IMR-90 (cell line): ENCODE measurements at regions not wholly inside any gene's neighbourhood (a gene's known extent, or its start where the extent isn't known, plus 50 kb on each side); places are given as distances from the start of the nearest gene placed in this dataset.
A peak's percentile ranks its signal among the peaks of the same experiment; 100 is the strongest.

Source experiments
- ATAC-seq: fragments of 200-7000 bp; cut with Tn5 transposase; 2 replicates; pipeline ENCODE4 v1.9.1; 2020; ENCODE audit warnings: low read depth, mild to moderate bottlenecking, moderate library complexity
- BruUV-seq: library from RNA; stranded (reverse); fragments of 400-500 nt; replicated peaks from 2 replicates; lab custom pipeline; 2021; lab: Mats Ljungman, UMichigan
- CTCF ChIA-PET: fragments of 300-600 bp; formaldehyde crosslinking; extraction: SDS; loops from one replicate; lab custom pipeline; 2021; ENCODE audit warnings: antibody characterized with exemption; lab: Yijun Ruan, JAX
- POLR2A ChIA-PET: fragments of 300-600 bp; sonication (Branson Sonifier 250); formaldehyde crosslinking; loops from one replicate; lab custom pipeline; 2022; ENCODE audit warnings: antibody characterized with exemption; ENCODE audit not compliant: unreplicated experiment; lab: Charles Lee
- DNase-seq: peaks from one replicate; pipeline ENCODE4 v3.0.0; 2013
- H2AFZ ChIP-seq: replicated peaks from 2 replicates; pipeline ENCODE3; 2013; ENCODE audit warnings: low read length, mild to moderate bottlenecking; ENCODE audit not compliant: poor library complexity
- H2AK5ac ChIP-seq: 2 replicates; pipeline ENCODE4 v1.6.1; 2013; ENCODE audit warnings: low read depth, low read length, inconsistent platforms
- H2AK9ac ChIP-seq: replicated peaks from 2 replicates; pipeline ENCODE3; 2013; ENCODE audit warnings: mild to moderate bottlenecking, low read depth, low read length, moderate library complexity; ENCODE audit not compliant: poor library complexity
- H2BK120ac ChIP-seq: 2 replicates; pipeline ENCODE4 v1.6.1; 2013; ENCODE audit warnings: low read depth, low read length, inconsistent platforms
- H2BK15ac ChIP-seq: 3 replicates; pipeline ENCODE4 v1.6.1; 2013; ENCODE audit warnings: low read depth, low read length, inconsistent platforms
- H2BK20ac ChIP-seq: 2 replicates; pipeline ENCODE4 v1.6.1; 2013; ENCODE audit warnings: low read depth, mild to moderate bottlenecking, inconsistent platforms, low read length, moderate library complexity
- H2BK5ac ChIP-seq: 2 replicates; pipeline ENCODE4 v1.6.1; 2013; ENCODE audit warnings: mild to moderate bottlenecking, low read depth, low read length, inconsistent platforms; ENCODE audit not compliant: poor library complexity, severe bottlenecking
- H3K14ac ChIP-seq: replicated peaks from 2 replicates; pipeline ENCODE4 v1.6.1; 2013; ENCODE audit warnings: low read depth, low read length, inconsistent platforms
- H3K18ac ChIP-seq: 2 replicates; pipeline ENCODE4 v1.6.1; 2013; ENCODE audit warnings: low read depth, low read length, control low read depth
- H3K23ac ChIP-seq: 2 replicates; pipeline ENCODE4 v1.6.1; 2013; ENCODE audit warnings: low read depth, low read length, inconsistent platforms
- H3K27ac ChIP-seq: 2 replicates; pipeline ENCODE4 v1.5.1; 2013; ENCODE audit warnings: mild to moderate bottlenecking, control low read depth, low read length; ENCODE audit not compliant: insufficient read depth
- H3K27me3 ChIP-seq: 2 replicates; pipeline ENCODE4 v1.6.1; 2013; ENCODE audit warnings: low read length; ENCODE audit not compliant: control insufficient read depth, insufficient read depth
- H3K36me3 ChIP-seq: 2 replicates; pipeline ENCODE4 v1.6.1; 2013; ENCODE audit warnings: low read length, mixed read lengths; ENCODE audit not compliant: control insufficient read depth, insufficient read depth
- H3K4ac ChIP-seq: 2 replicates; pipeline ENCODE4 v1.6.1; 2013; ENCODE audit warnings: low read depth, low read length, inconsistent platforms
- H3K4me1 ChIP-seq: 2 replicates; pipeline ENCODE4 v1.6.1; 2013; ENCODE audit warnings: low read length, mixed read lengths; ENCODE audit not compliant: control insufficient read depth, insufficient read depth
- H3K4me2 ChIP-seq: 2 replicates; pipeline ENCODE4 v1.6.1; 2013; ENCODE audit warnings: low read depth, mild to moderate bottlenecking, control low read depth, low read length, moderate library complexity
- H3K4me3 ChIP-seq: 2 replicates; pipeline ENCODE4 v1.5.1; 2013; ENCODE audit warnings: low read depth, mild to moderate bottlenecking, control low read depth, low read length, moderate library complexity; ENCODE audit not compliant: insufficient read depth
- H3K56ac ChIP-seq: 2 replicates; pipeline ENCODE4 v1.6.1; 2013; ENCODE audit warnings: low read length, inconsistent platforms; ENCODE audit not compliant: insufficient read depth; ENCODE audit errors: extremely low read depth
- H3K79me1 ChIP-seq, 2 experiments: 2 replicates each; pipeline ENCODE4 v1.6.1; 2013; ENCODE audit warnings: low read length in 2 of 2, inconsistent platforms in 1 of 2, low read depth in 1 of 2
- H3K9ac ChIP-seq: 2 replicates; pipeline ENCODE4 v1.6.1; 2013; ENCODE audit warnings: low read depth, low read length, control low read depth
- H3K9me1 ChIP-seq: 2 replicates; pipeline ENCODE4 v1.6.1; 2013; ENCODE audit warnings: low read length, inconsistent platforms; ENCODE audit not compliant: insufficient read depth
- H3K9me3 ChIP-seq: 2 replicates; pipeline ENCODE4 v1.6.1; 2013; ENCODE audit warnings: low read length; ENCODE audit not compliant: control insufficient read depth, insufficient read depth
- H4K20me1 ChIP-seq: 2 replicates; pipeline ENCODE4 v1.6.1; 2013; ENCODE audit warnings: low read length, inconsistent platforms; ENCODE audit not compliant: insufficient read depth
- H4K5ac ChIP-seq: 2 replicates; pipeline ENCODE4 v1.6.1; 2013; ENCODE audit warnings: mild to moderate bottlenecking, low read depth, low read length, control low read depth
- H4K8ac ChIP-seq, 2 experiments: 2 replicates each; pipeline ENCODE4 v1.6.1; 2013; ENCODE audit warnings: low read depth in 2 of 2, low read length in 2 of 2, control low read depth in 1 of 2, inconsistent platforms in 1 of 2
- H4K91ac ChIP-seq: 2 replicates; pipeline ENCODE4 v1.6.1; 2013; ENCODE audit warnings: low read depth, low read length, inconsistent platforms; ENCODE audit not compliant: insufficient read depth
- ELK1 ChIP-seq: fragments of 150-350 bp; IDR thresholded peaks from 2 replicates; pipeline ENCODE4 v1.6.1; 2016; ENCODE audit warnings: low read depth, mild to moderate bottlenecking, low read length, moderate library complexity, borderline replicate concordance
- NFE2L2 ChIP-seq: fragments of 150-350 bp; IDR thresholded peaks from 2 replicates; pipeline ENCODE4 v1.6.1; 2016; ENCODE audit warnings: low read depth, mild to moderate bottlenecking, low read length
- WGBS, 2 experiments: methylation state at CpG; one replicate each; pipeline versions ENCODE4 v1.1.5 to v1.1.7; 2013; ENCODE audit warnings: missing lambda C conversion rate in 2 of 2; ENCODE audit not compliant: insufficient read length in 1 of 2; ENCODE audit errors: extremely low coverage in 2 of 2; 5-methylcytosine and 5-hydroxymethylcytosine counted together
- dilution Hi-C: fragments of 300-500 bp; cut with HindIII; formaldehyde crosslinking; loops from one replicate; pipeline ENCODE4 v1.14.3; 2018; ENCODE audit warnings: low sequenced_read_pairs; ENCODE audit not compliant: unreplicated experiment
- in situ Hi-C: fragments of 300-500 bp; cut with MboI; formaldehyde crosslinking; loops from 3 replicates; pipeline ENCODE4 v1.14.3; 2019; ENCODE audit warnings: low sequenced_read_pairs, inconsistent platforms, mixed read lengths
- intact Hi-C: fragments of 100-400 bp; cut with micrococcal nuclease; formaldehyde crosslinking; loops from 2 replicates; pipeline ENCODE4 v1.10.0; 2022

DNA sequence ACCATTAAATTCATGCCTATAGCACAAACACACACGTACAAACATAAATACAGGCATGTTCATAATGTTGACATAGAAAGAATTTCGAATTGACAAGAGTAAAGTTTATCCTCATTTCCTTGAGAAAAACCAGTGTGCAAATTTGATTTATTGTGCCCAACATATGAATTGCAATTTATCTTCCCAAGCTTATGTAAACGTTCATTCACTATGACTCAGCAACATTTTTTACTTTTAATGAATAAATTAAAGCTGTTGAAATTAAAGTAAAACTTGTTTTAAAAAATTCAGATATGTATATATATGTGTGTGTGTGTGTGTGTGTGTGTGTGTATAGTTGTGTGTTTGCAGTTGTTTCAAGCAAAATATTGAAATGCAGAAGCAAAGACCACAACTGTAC lies 1067.9 kb downstream of the BRINP3 start:
- no peak overlapping the region for H2BK15ac ChIP-seq
- no peak overlapping the region for H4K91ac ChIP-seq
- H3K27me3 ChIP-seq = no peaks in the 10 kb centered on the region
- CTCF ChIA-PET = interaction anchor here (0.6 to 0.9 kb wide), 2 partner anchors 9 kb away, joined by 3 read pairs; no protein-coding TSS in a partner anchor
- H4K5ac ChIP-seq = no peak overlapping the region
- no peak overlapping the region for H2BK120ac ChIP-seq
- H2AK5ac ChIP-seq = no peak overlapping the region
- TF ChIP-seq ELK1 (no peak), NFE2L2 (peak; percentile 85)
- ATAC-seq (no peak), DNase-seq (no peak)
- H3K23ac ChIP-seq = no peak overlapping the region
- no peaks in the 10 kb centered on the region for H4K20me1 ChIP-seq
- no peak overlapping the region for H3K56ac ChIP-seq
- no peak overlapping the region for H3K4me2 ChIP-seq
- no TSS peak for BruUV-seq
- H3K9me1 ChIP-seq = no peaks in the 10 kb centered on the region
- H2AK9ac ChIP-seq = no peak overlapping the region
- no peak overlapping the region for H2BK20ac ChIP-seq
- WGBS, 2 experiments = no CpG with 5 or more reads among the region's 3 CpGs
- H3K4me3 ChIP-seq = no peak overlapping the region
- intact Hi-C loops = no loop called here
- dilution Hi-C loops = no loop called here
- H3K36me3 ChIP-seq = no peaks in the 10 kb centered on the region
- H3K4ac ChIP-seq = no peak overlapping the region
- no peak overlapping the region for H2BK5ac ChIP-seq
- no peak overlapping the region for H3K27ac ChIP-seq
- no peaks in the 10 kb centered on the region for H3K9me3 ChIP-seq
- H3K18ac ChIP-seq = no peak overlapping the region
- H4K8ac ChIP-seq = no peak overlapping the region
- in situ Hi-C loops = no loop called here
- H2AFZ ChIP-seq = no peak overlapping the region
- H3K14ac ChIP-seq = no peak overlapping the region
- no peaks in the 10 kb centered on the region for H3K4me1 ChIP-seq
- no peak overlapping the region for H3K9ac ChIP-seq
- no peaks in the 10 kb centered on the region for H3K79me1 ChIP-seq
- POLR2A ChIA-PET = no interaction called here
